Keratinocyte (primary cell): ENCODE measurements at regions not wholly inside any gene's neighbourhood (a gene's known extent, or its start where the extent isn't known, plus 50 kb on each side); places are given as distances from the start of the nearest gene placed in this dataset.
A peak's percentile ranks its signal among the peaks of the same experiment; 100 is the strongest.

ENCODE experiments used
- DNase-seq: peaks from one replicate; pipeline ENCODE4 v3.0.0-alpha.2; 2011; ENCODE audit warnings: low read depth, missing footprints, low spot score
- FAIRE-seq: peaks from 2 replicates; lab custom pipeline; 2011; peaks lifted over from hg19 to GRCh38; lab: Jason Lieb, UNC
- H2AFZ ChIP-seq: 2 replicates; pipeline ENCODE4 v1.6.0; 2012; ENCODE audit warnings: low read length, control low read depth, inconsistent platforms; ENCODE audit not compliant: control insufficient read depth
- H3K27ac ChIP-seq: 2 replicates; pipeline ENCODE4 v1.5.1; 2011; ENCODE audit warnings: low read length; ENCODE audit not compliant: control insufficient read depth, insufficient read depth
- H3K27me3 ChIP-seq: 3 replicates; pipeline ENCODE4 v1.6.0; 2011; ENCODE audit warnings: low read length; ENCODE audit not compliant: control insufficient read depth, insufficient read depth; ENCODE audit errors: extremely low read depth
- H3K36me3 ChIP-seq, 2 experiments: 2 replicates in 1 of 2; 3 replicates in 1 of 2; pipeline ENCODE4 v1.5.1; 2011; ENCODE audit warnings: low read length in 2 of 2, mild to moderate bottlenecking in 1 of 2; ENCODE audit not compliant: control insufficient read depth in 2 of 2, insufficient read depth in 2 of 2; ENCODE audit errors: extremely low read depth in 1 of 2
- H3K4me1 ChIP-seq: 3 replicates; pipeline ENCODE4 v1.5.1; 2011; ENCODE audit warnings: low read length; ENCODE audit not compliant: control insufficient read depth, insufficient read depth; ENCODE audit errors: extremely low read depth
- H3K4me2 ChIP-seq: 3 replicates; pipeline ENCODE4 v1.6.0; 2011; ENCODE audit warnings: low read depth, low read length; ENCODE audit not compliant: control insufficient read depth, insufficient read depth; ENCODE audit errors: extremely low read depth
- H3K4me3 ChIP-seq, 3 experiments: fragments of 200-600 bp in 1 of 3; sonication (generic) in 1 of 3; 2 replicates in 2 of 3; 3 replicates in 1 of 3; pipeline ENCODE4 v1.5.1; 2011 to 2016; ENCODE audit warnings: low read length in 3 of 3, mild to moderate bottlenecking in 3 of 3, control low read depth in 2 of 3, inconsistent platforms in 1 of 3, low read depth in 1 of 3, mixed read lengths in 1 of 3, mixed run types in 1 of 3, moderate library complexity in 1 of 3; ENCODE audit not compliant: control insufficient read depth in 2 of 3, insufficient read depth in 2 of 3; ENCODE audit errors: extremely low read depth in 1 of 3
- H3K79me2 ChIP-seq: 2 replicates; pipeline ENCODE4 v1.6.0; 2012; ENCODE audit warnings: low read length; ENCODE audit not compliant: control insufficient read depth, insufficient read depth
- H3K9ac ChIP-seq: 3 replicates; pipeline ENCODE4 v1.6.0; 2011; ENCODE audit warnings: low read length; ENCODE audit not compliant: control insufficient read depth, insufficient read depth; ENCODE audit errors: extremely low read depth
- H3K9me1 ChIP-seq: 3 replicates; pipeline ENCODE4 v1.6.0; 2011; ENCODE audit warnings: low read length; ENCODE audit not compliant: control insufficient read depth, insufficient read depth; ENCODE audit errors: extremely low read depth
- H3K9me3 ChIP-seq: 2 replicates; pipeline ENCODE4 v1.5.1; 2012; ENCODE audit warnings: low read depth, low read length; ENCODE audit not compliant: control insufficient read depth
- H4K20me1 ChIP-seq: 3 replicates; pipeline ENCODE4 v1.6.0; 2011; ENCODE audit warnings: low read length; ENCODE audit not compliant: control insufficient read depth, insufficient read depth; ENCODE audit errors: extremely low read depth
- CTCF ChIP-seq, 3 experiments: IDR thresholded peaks in 1 of 3; conservative IDR thresholded peaks in 1 of 3; optimal IDR thresholded peaks in 1 of 3; 2 replicates in 2 of 3; 3 replicates in 1 of 3; pipeline versions ENCODE3 to v1.5.1; 2011; ENCODE audit warnings: low read length in 3 of 3, mild to moderate bottlenecking in 3 of 3, moderate library complexity in 2 of 3, control low read depth in 1 of 3, inconsistent platforms in 1 of 3; ENCODE audit not compliant: insufficient read depth in 2 of 3; ENCODE audit errors: extremely low read depth in 1 of 3
- EZH2 ChIP-seq: IDR thresholded peaks from one replicate; pipeline ENCODE4 v1.6.1; 2012; ENCODE audit warnings: inconsistent platforms, mild to moderate bottlenecking, low read length, moderate library complexity
- dilution Hi-C: fragments of 300-500 bp; cut with MboI; formaldehyde crosslinking; loops from one replicate; pipeline ENCODE4 v1.7.0; 2020; ENCODE audit warnings: low sequenced_read_pairs; ENCODE audit not compliant: extremely low pct_ligation_motif_present

- Histone ChIP-seq H4K20me1 (no peaks in the 10 kb centered on the region), H3K4me3 (no peak overlapping the region), H3K9ac (no peak overlapping the region), H3K27ac (no peak overlapping the region), H3K36me3 (no peaks in the 10 kb centered on the region), H3K4me2 (no peak overlapping the region), H3K9me1 (no peaks in the 10 kb centered on the region), H3K27me3 (no peaks in the 10 kb centered on the region), H2AFZ (no peak overlapping the region), H3K9me3 (no peaks in the 10 kb centered on the region), H3K4me1 (peaks cover 4% of the 10 kb centered on the region), H3K79me2 (no peaks in the 10 kb centered on the region)
- DNase-seq, result no peak
- no peak for TF ChIP-seq CTCF (optimal IDR thresholded peaks at IDR 0.05 in 1 of 3, IDR thresholded peaks at IDR 0.05 in 1 of 3, conservative IDR thresholded peaks at IDR 0.05 in 1 of 3; ENCODE audit: extremely low read depth in 1 of 3, insufficient read depth in 2 of 3, low read length in 3 of 3)
- TF ChIP-seq EZH2, result no peak
- no peak for FAIRE-seq
- dilution Hi-C loops, result no loop called here
These were observed 336.4 kb upstream of the E2F7 start for GRCh38 chr12:77401770-77402081.

GRCh38 chr12:77401064-77401769, 335.8 kb upstream of the E2F7 start:
- dilution Hi-C loops, result no loop called here
- no peaks in the 10 kb centered on the region for H4K20me1 ChIP-seq
- H3K36me3 ChIP-seq, result no peaks in the 10 kb centered on the region
- no peaks in the 10 kb centered on the region for H3K9me3 ChIP-seq
- no peaks in the 10 kb centered on the region for H3K9me1 ChIP-seq
- TF ChIP-seq EZH2 (no peak), CTCF (optimal IDR thresholded peaks at IDR 0.05 in 1 of 3, IDR thresholded peaks at IDR 0.05 in 1 of 3, conservative IDR thresholded peaks at IDR 0.05 in 1 of 3; ENCODE audit: extremely low read depth in 1 of 3, insufficient read depth in 2 of 3, low read length in 3 of 3) (no peak)
- no peak overlapping the region for H3K4me2 ChIP-seq
- no peak overlapping the region for H2AFZ ChIP-seq
- H3K79me2 ChIP-seq, result no peaks in the 10 kb centered on the region
- FAIRE-seq (no peak), DNase-seq (no peak)
- H3K27ac ChIP-seq, result peak overlapping the region; percentile 14
- H3K4me1 ChIP-seq, result peaks cover 4% of the 10 kb centered on the region
- no peak overlapping the region for H3K9ac ChIP-seq
- H3K27me3 ChIP-seq, result no peaks in the 10 kb centered on the region
- no peak overlapping the region for H3K4me3 ChIP-seq
